Muscle layer of duodenum (tissue), 2 donors: ENCODE measurements at regions not wholly inside any gene's neighbourhood (a gene's known extent, or its start where the extent isn't known, plus 50 kb on each side); places are given as distances from the start of the nearest gene placed in this dataset.

ENCODE experiments used
- H3K27ac ChIP-seq: one replicate; pipeline ENCODE4 v1.7.0; 2013; ENCODE audit warnings: mild to moderate bottlenecking, low read length
- H3K27me3 ChIP-seq: one replicate; pipeline ENCODE4 v1.7.0; 2013; ENCODE audit warnings: low read depth, mild to moderate bottlenecking, control low read depth, low read length
- H3K36me3 ChIP-seq, 2 donors: one replicate each; pipeline ENCODE4 v1.7.0; 2013; ENCODE audit warnings: low read length in 2 of 2, control low read depth in 1 of 2, mild to moderate bottlenecking in 1 of 2; ENCODE audit not compliant: insufficient read depth in 2 of 2, control insufficient read depth in 1 of 2
- H3K4me1 ChIP-seq, 2 donors: one replicate each; pipeline ENCODE4 v1.7.0; 2013; ENCODE audit warnings: low read length in 2 of 2, mild to moderate bottlenecking in 2 of 2, control low read depth in 1 of 2, moderate library complexity in 1 of 2; ENCODE audit not compliant: insufficient read depth in 2 of 2, control insufficient read depth in 1 of 2
- H3K4me3 ChIP-seq, 2 donors: one replicate each; pipeline ENCODE4 v1.7.0; 2013; ENCODE audit warnings: low read length in 2 of 2, low read depth in 1 of 2, mild to moderate bottlenecking in 1 of 2
- H3K9me3 ChIP-seq, 2 donors: one replicate each; pipeline ENCODE4 v1.7.0; 2013; ENCODE audit warnings: low read length in 2 of 2, control low read depth in 1 of 2, mild to moderate bottlenecking in 1 of 2; ENCODE audit not compliant: control insufficient read depth in 1 of 2
- donor health status: healthy.

- Histone ChIP-seq H3K9me3 (no peaks in the 10 kb centered on the region), H3K4me3 (no peak overlapping the region), H3K4me1 (no peaks in the 10 kb centered on the region), H3K36me3 (no peaks in the 10 kb centered on the region), H3K27me3 (no peaks in the 10 kb centered on the region), H3K27ac (no peak overlapping the region)
Observed at GRCh38 chr17:72561680-72562079, 440.9 kb downstream of the SOX9 start.

- no peaks in the 10 kb centered on the region for H3K4me1 ChIP-seq
- H3K27ac ChIP-seq, result no peak overlapping the region
Observed at GRCh38 chr17:72562615-72563188, 441.9 kb downstream of the SOX9 start.

GRCh38 chr17:72563952-72564351 is 443.1 kb downstream of the SOX9 start:
- peaks cover 0 to 1% of the 10 kb centered on the region in 2 donors for H3K4me1 ChIP-seq
- H3K9me3 ChIP-seq, result no peaks in the 10 kb centered on the region
- H3K27me3 ChIP-seq, result no peaks in the 10 kb centered on the region
- H3K36me3 ChIP-seq, result no peaks in the 10 kb centered on the region
- no peak overlapping the region for H3K4me3 ChIP-seq
- no peak overlapping the region for H3K27ac ChIP-seq

More at GRCh38 chr17:72562615-72563188, 441.9 kb downstream of the SOX9 start:
- Histone ChIP-seq H3K9me3 (no peaks in the 10 kb centered on the region), H3K36me3 (no peaks in the 10 kb centered on the region), H3K27me3 (no peaks in the 10 kb centered on the region), H3K4me3 (no peak overlapping the region)

GRCh38 chr17:72565006-72565405 is 444.2 kb downstream of the SOX9 start:
- H3K27me3 ChIP-seq, result no peaks in the 10 kb centered on the region
- H3K27ac ChIP-seq, result no peak overlapping the region
- H3K4me1 ChIP-seq, result peaks cover 0 to 4% of the 10 kb centered on the region in 2 donors
- no peaks in the 10 kb centered on the region for H3K9me3 ChIP-seq
- H3K4me3 ChIP-seq, result no peak overlapping the region
- no peaks in the 10 kb centered on the region for H3K36me3 ChIP-seq

- no peaks in the 10 kb centered on the region for H3K9me3 ChIP-seq
- H3K36me3 ChIP-seq, result no peaks in the 10 kb centered on the region
- H3K27ac ChIP-seq, result no peak overlapping the region
- no peak overlapping the region for H3K4me3 ChIP-seq
- no peaks in the 10 kb centered on the region for H3K27me3 ChIP-seq
- H3K4me1 ChIP-seq, result peaks cover 0 to 4% of the 10 kb centered on the region in 2 donors
Observed at GRCh38 chr17:72565758-72566157, 444.9 kb downstream of the SOX9 start.

GRCh38 chr17:72566671-72567484 is 446.1 kb downstream of the SOX9 start:
- Histone ChIP-seq H3K4me3 (no peak overlapping the region), H3K9me3 (no peaks in the 10 kb centered on the region), H3K36me3 (no peaks in the 10 kb centered on the region), H3K27ac (no peak overlapping the region), H3K27me3 (no peaks in the 10 kb centered on the region), H3K4me1 (peaks cover 0 to 4% of the 10 kb centered on the region in 2 donors)

GRCh38 chr17:72567774-72568173 is 447.0 kb downstream of the SOX9 start:
- Histone ChIP-seq H3K4me1 (peaks cover 0 to 4% of the 10 kb centered on the region in 2 donors), H3K27ac (no peak overlapping the region), H3K36me3 (no peaks in the 10 kb centered on the region), H3K27me3 (no peaks in the 10 kb centered on the region), H3K4me3 (no peak overlapping the region), H3K9me3 (no peaks in the 10 kb centered on the region)

GRCh38 chr17:72569148-72569946 is 448.5 kb downstream of the SOX9 start:
- H3K4me3 ChIP-seq, result no peak overlapping the region
- H3K27me3 ChIP-seq, result no peaks in the 10 kb centered on the region
- no peak overlapping the region for H3K27ac ChIP-seq
- no peaks in the 10 kb centered on the region for H3K9me3 ChIP-seq
- no peaks in the 10 kb centered on the region for H3K36me3 ChIP-seq
- peaks cover 0 to 4% of the 10 kb centered on the region in 2 donors for H3K4me1 ChIP-seq

GRCh38 chr17:72571813-72572396 is 451.1 kb downstream of the SOX9 start:
- Histone ChIP-seq H3K9me3 (no peaks in the 10 kb centered on the region), H3K27ac (no peak overlapping the region), H3K27me3 (no peaks in the 10 kb centered on the region), H3K36me3 (no peaks in the 10 kb centered on the region), H3K4me1 (peaks cover 0 to 4% of the 10 kb centered on the region in 2 donors), H3K4me3 (no peak overlapping the region)

GRCh38 chr17:72572604-72573491 is 452.0 kb downstream of the SOX9 start:
- no peak overlapping the region for H3K27ac ChIP-seq

More at GRCh38 chr17:72572604-72573491, 452.0 kb downstream of the SOX9 start:
- peaks cover 0 to 4% of the 10 kb centered on the region in 2 donors for H3K4me1 ChIP-seq
- H3K9me3 ChIP-seq, result no peaks in the 10 kb centered on the region
- no peaks in the 10 kb centered on the region for H3K36me3 ChIP-seq
- H3K27me3 ChIP-seq, result no peaks in the 10 kb centered on the region
- no peak overlapping the region for H3K4me3 ChIP-seq
